Right lobe of liver (tissue), 4 donors: ENCODE measurements at regions not wholly inside any gene's neighbourhood (a gene's known extent, or its start where the extent isn't known, plus 50 kb on each side); places are given as distances from the start of the nearest gene placed in this dataset.

Experiments
- CTCF ChIP-seq, 4 donors: fragments of 200-600 bp in 3 of 4; fragments of 450-650 bp in 1 of 4; IDR thresholded peaks; one replicate each; pipeline versions ENCODE4 v1.5.1 to v1.8.0; 2016 to 2022; ENCODE audit warnings: antibody characterized with exemption in 4 of 4, mild to moderate bottlenecking in 2 of 4
- POLR2A ChIP-seq: fragments of 450-650 bp; IDR thresholded peaks from one replicate; pipeline ENCODE4 v1.6.1; 2017; ENCODE audit warnings: antibody characterized with exemption, mild to moderate bottlenecking
- donor health status: DM: no; HTN: no; CAD: no.
- donor health status: DM: no; HTN: no; CAD: no.
- donor health status: DM: no; HTN: yes; CAD: no.

- TF ChIP-seq CTCF (IDR thresholded peaks at IDR 0.05) (no peak), POLR2A (no peak)
Observed at GRCh38 chr12:38152816-38153736, 163.5 kb upstream of the ALG10B start.
